ENCODE measurements at regions not wholly inside any gene's neighbourhood (a gene's known extent, or its start where the extent isn't known, plus 50 kb on each side); places are given as distances from the start of the nearest gene placed in this dataset.

- no peak for TF ChIP-seq CTCF (conservative IDR thresholded peaks at IDR 0.05; ENCODE audit: low read depth)
- no peak overlapping the region for H3K27ac ChIP-seq
- ChIA-PET CTCF (interaction anchor here (0.9 to 1.0 kb wide), 2 partner anchors 223 to 1334 kb away, joined by 3 read pairs; no protein-coding TSS in a partner anchor), POLR2A (ENCODE audit: low non-redundant PET) (no interaction called here)
- DNase-seq (ENCODE audit: low spot score) = no peak
These were observed 96.0 kb downstream of the ACTL7B start for GRCh38 chr9:108759835-108760234.

- ChIA-PET CTCF (interaction anchor here (0.6 to 1.0 kb wide), 2 partner anchors 223 to 279 kb away, joined by 3 to 4 read pairs; no protein-coding TSS in a partner anchor), POLR2A (ENCODE audit: low non-redundant PET) (no interaction called here)
- H3K27ac ChIP-seq = no peak overlapping the region
- no peak for TF ChIP-seq CTCF (conservative IDR thresholded peaks at IDR 0.05; ENCODE audit: low read depth)
- no peak for DNase-seq (ENCODE audit: low spot score)
These were observed 96.4 kb downstream of the ACTL7B start for GRCh38 chr9:108759399-108759798.

- CTCF ChIA-PET = interaction anchor here (0.6 to 1.2 kb wide), 3 partner anchors 11 to 1038 kb away, joined by 3 to 7 read pairs (median 4); no protein-coding TSS in a partner anchor
- DNase-seq (ENCODE audit: low spot score) = peak; percentile 44
- no peak overlapping the region for H3K27ac ChIP-seq
- no peak; the same call in 1 of the 2 replicates for TF ChIP-seq CTCF (conservative IDR thresholded peaks at IDR 0.05; ENCODE audit: low read depth)
- POLR2A ChIA-PET (ENCODE audit: low non-redundant PET) = no interaction called here
These were observed 98.9 kb downstream of the ACTL7B start for GRCh38 chr9:108756746-108757490.

- TF ChIP-seq CTCF (conservative IDR thresholded peaks at IDR 0.05; ENCODE audit: low read depth) = no peak
- ChIA-PET CTCF (interaction anchor here (0.6 to 0.9 kb wide), 2 partner anchors 64 to 786 kb away, joined by 3 to 4 read pairs; no protein-coding TSS in a partner anchor), POLR2A (ENCODE audit: low non-redundant PET) (no interaction called here)
- DNase-seq (ENCODE audit: low spot score) = no peak
- no peak overlapping the region for H3K27ac ChIP-seq
These were observed 99.8 kb downstream of the ACTL7B start for GRCh38 chr9:108755979-108756378.

GRCh38 chr9:108751369-108751768 lies 104.4 kb downstream of the ACTL7B start:
- no peak for TF ChIP-seq CTCF (conservative IDR thresholded peaks at IDR 0.05; ENCODE audit: low read depth)
- DNase-seq (ENCODE audit: low spot score) = no peak
- CTCF ChIA-PET = interaction anchor here (0.5 to 0.7 kb wide), 2 partner anchors 17 to 548 kb away, joined by 3 read pairs; no protein-coding TSS in a partner anchor

GRCh38 chr9:108750661-108751215 lies 105.0 kb downstream of the ACTL7B start:
- H3K27ac ChIP-seq = no peak overlapping the region
- no peak for TF ChIP-seq CTCF (conservative IDR thresholded peaks at IDR 0.05; ENCODE audit: low read depth)
- ChIA-PET POLR2A (ENCODE audit: low non-redundant PET) (no interaction called here), CTCF (no interaction called here)
- no peak for DNase-seq (ENCODE audit: low spot score)

More at GRCh38 chr9:108751369-108751768, 104.4 kb downstream of the ACTL7B start:
- H3K27ac ChIP-seq = no peak overlapping the region
- POLR2A ChIA-PET (ENCODE audit: low non-redundant PET) = no interaction called here
